CD4-positive, alpha-beta memory T cell (primary cell): ENCODE measurements at regions not wholly inside any gene's neighbourhood (a gene's known extent, or its start where the extent isn't known, plus 50 kb on each side); places are given as distances from the start of the nearest gene placed in this dataset.

Experiments used
- CTCF ChIA-PET: fragments of 350-600 bp; sonication (Branson Sonifier 250); formaldehyde crosslinking; loops from one replicate; lab custom pipeline; 2021; ENCODE audit warnings: inconsistent platforms; ENCODE audit not compliant: partially characterized antibody; lab: Charles Lee
- POLR2A ChIA-PET: fragments of 350-600 bp; sonication (Branson Sonifier 250); formaldehyde crosslinking; loops from one replicate; lab custom pipeline; 2021; ENCODE audit not compliant: partially characterized antibody; lab: Charles Lee
- DNase-seq, 5 donors: peaks; one replicate each; pipeline versions ENCODE4 v3.0.0 to v3.0.0-alpha.2; 2020 to 2022; ENCODE audit warnings: mixed read lengths in 1 of 5
- H3K27ac ChIP-seq: one replicate; pipeline ENCODE4 v1.7.0; 2013; ENCODE audit warnings: low read depth, low read length
- H3K27me3 ChIP-seq: 2 replicates; pipeline ENCODE4 v1.7.0; 2013; ENCODE audit warnings: mild to moderate bottlenecking, low read length, moderate library complexity; ENCODE audit not compliant: insufficient read depth
- H3K36me3 ChIP-seq: 2 replicates; pipeline ENCODE4 v1.7.0; 2013; ENCODE audit warnings: mild to moderate bottlenecking, low read length, moderate library complexity; ENCODE audit not compliant: insufficient read depth
- H3K4me1 ChIP-seq: 2 replicates; pipeline ENCODE4 v1.7.0; 2013; ENCODE audit warnings: mild to moderate bottlenecking, low read length, moderate library complexity; ENCODE audit not compliant: insufficient read depth
- H3K4me3 ChIP-seq, 2 donors: one replicate each; pipeline ENCODE4 v1.7.0; 2013; ENCODE audit warnings: low read length in 2 of 2, mild to moderate bottlenecking in 1 of 2
- H3K9me3 ChIP-seq, 2 donors: one replicate each; pipeline ENCODE4 v1.7.0; 2013; ENCODE audit warnings: low read length in 2 of 2, control low read depth in 1 of 2; ENCODE audit not compliant: control insufficient read depth in 1 of 2
- H3K27ac Mint-ChIP-seq, 7 donors: one replicate each; pipeline ENCODE4 v1.8.0; 2020 to 2021; ENCODE audit warnings: mixed read lengths in 7 of 7, mild to moderate bottlenecking in 6 of 7, inconsistent platforms in 3 of 7, moderate library complexity in 3 of 7
- H3K27me3 Mint-ChIP-seq, 2 donors: one replicate each; pipeline ENCODE4 v1.8.0; 2020 to 2021; ENCODE audit warnings: mixed read lengths in 2 of 2
- H3K36me3 Mint-ChIP-seq, 2 donors: one replicate each; pipeline ENCODE4 v1.8.0; 2020 to 2021; ENCODE audit warnings: mixed read lengths in 2 of 2, inconsistent platforms in 1 of 2, mild to moderate bottlenecking in 1 of 2
- H3K4me1 Mint-ChIP-seq, 4 donors: one replicate each; pipeline ENCODE4 v1.8.0; 2020 to 2021; ENCODE audit warnings: mixed read lengths in 4 of 4, mild to moderate bottlenecking in 1 of 4
- H3K4me3 Mint-ChIP-seq, 8 donors: one replicate each; pipeline ENCODE4 v1.8.0; 2020 to 2021; ENCODE audit warnings: mixed read lengths in 8 of 8, mild to moderate bottlenecking in 7 of 8, moderate library complexity in 6 of 8, inconsistent platforms in 3 of 8
- H3K9me3 Mint-ChIP-seq, 8 donors: one replicate each; pipeline ENCODE4 v1.8.0; 2020 to 2021; ENCODE audit warnings: mixed read lengths in 8 of 8, mild to moderate bottlenecking in 5 of 8, inconsistent platforms in 3 of 8, moderate library complexity in 1 of 8
- intact Hi-C: fragments of 100-400 bp; cut with micrococcal nuclease; formaldehyde crosslinking; loops from one replicate; pipeline ENCODE4 v1.15.1; 2023

DNA sequence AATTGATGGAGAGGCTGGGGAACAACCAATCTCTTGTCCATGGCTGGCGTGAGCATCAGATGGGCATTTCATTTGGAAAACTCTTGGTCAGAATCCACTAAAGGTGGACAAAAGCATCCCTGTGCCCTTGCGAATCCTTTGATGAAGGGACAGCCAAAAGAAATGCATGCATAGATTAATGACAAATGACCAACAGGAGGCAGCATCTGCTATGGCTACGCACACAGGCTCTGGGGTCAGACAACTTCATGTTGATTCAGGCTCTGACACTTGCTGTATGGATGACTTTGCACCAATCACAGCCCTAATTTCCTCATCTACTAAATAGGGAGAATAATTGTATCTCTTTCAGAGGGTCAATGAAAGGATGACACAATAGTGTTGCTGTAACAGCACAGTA is 117.5 kb downstream of the ASCL4 start:
- H3K36me3 Mint-ChIP-seq: no peaks in the 10 kb centered on the region
- H3K4me3 Mint-ChIP-seq: no peak overlapping the region
- DNase-seq: no peak
- no peaks in the 10 kb centered on the region for H3K9me3 Mint-ChIP-seq
- intact Hi-C loops: no loop called here
- H3K4me3 ChIP-seq: no peak overlapping the region
- no peaks in the 10 kb centered on the region for H3K36me3 ChIP-seq
- no peaks in the 10 kb centered on the region for H3K4me1 Mint-ChIP-seq
- H3K4me1 ChIP-seq: no peaks in the 10 kb centered on the region
- H3K27ac ChIP-seq: no peak overlapping the region
- ChIA-PET POLR2A (no interaction called here), CTCF (no interaction called here)
- H3K27ac Mint-ChIP-seq: no peak overlapping the region
- H3K27me3 ChIP-seq: no peaks in the 10 kb centered on the region
- H3K9me3 ChIP-seq: no peaks in the 10 kb centered on the region
- peaks cover 9 to 13% of the 10 kb centered on the region in 2 donors for H3K27me3 Mint-ChIP-seq

DNA sequence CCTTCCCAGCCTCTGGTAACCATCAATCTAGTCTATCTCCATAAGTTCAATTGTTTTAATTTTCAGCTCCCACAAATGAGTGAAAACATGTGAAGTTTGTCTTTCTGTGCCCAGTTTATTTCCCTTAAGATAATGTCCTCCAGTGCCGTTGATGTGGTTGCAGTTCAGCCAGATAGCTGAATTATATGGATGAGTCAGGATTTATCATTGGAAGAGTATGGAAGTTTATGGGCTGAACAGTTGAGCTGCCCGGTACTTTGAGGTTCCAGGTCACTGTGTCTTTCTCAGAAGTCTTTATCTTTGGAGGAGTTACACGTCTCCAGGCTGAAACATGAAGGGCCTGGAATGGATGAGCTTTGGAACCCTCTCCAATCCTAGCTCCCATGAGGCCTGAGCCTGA is 120.1 kb downstream of the ASCL4 start:
- POLR2A ChIA-PET: no interaction called here
- DNase-seq: no peak
- Mint-ChIP-seq H3K27me3 (peaks cover 6 to 7% of the 10 kb centered on the region in 2 donors), H3K27ac (no peak overlapping the region), H3K4me1 (no peaks in the 10 kb centered on the region), H3K4me3 (no peak overlapping the region), H3K36me3 (no peaks in the 10 kb centered on the region), H3K9me3 (no peaks in the 10 kb centered on the region)
- Histone ChIP-seq H3K27ac (no peak overlapping the region), H3K9me3 (no peaks in the 10 kb centered on the region), H3K4me1 (no peaks in the 10 kb centered on the region), H3K4me3 (no peak overlapping the region), H3K27me3 (no peaks in the 10 kb centered on the region), H3K36me3 (no peaks in the 10 kb centered on the region)
- intact Hi-C loops: no loop called here
- CTCF ChIA-PET: no interaction called here

GRCh38 chr12:107895966-107896365 is 121.5 kb downstream of the ASCL4 start:
- Mint-ChIP-seq H3K4me1 (no peaks in the 10 kb centered on the region), H3K27ac (no peak overlapping the region), H3K27me3 (peaks cover 9 to 10% of the 10 kb centered on the region in 2 donors), H3K9me3 (no peaks in the 10 kb centered on the region), H3K4me3 (no peak overlapping the region), H3K36me3 (no peaks in the 10 kb centered on the region)
- DNase-seq: no peak
- Histone ChIP-seq H3K4me1 (no peaks in the 10 kb centered on the region), H3K27ac (no peak overlapping the region), H3K4me3 (no peak overlapping the region), H3K9me3 (no peaks in the 10 kb centered on the region), H3K36me3 (no peaks in the 10 kb centered on the region), H3K27me3 (no peaks in the 10 kb centered on the region)
- ChIA-PET CTCF (no interaction called here), POLR2A (no interaction called here)
- intact Hi-C loops: no loop called here

DNA sequence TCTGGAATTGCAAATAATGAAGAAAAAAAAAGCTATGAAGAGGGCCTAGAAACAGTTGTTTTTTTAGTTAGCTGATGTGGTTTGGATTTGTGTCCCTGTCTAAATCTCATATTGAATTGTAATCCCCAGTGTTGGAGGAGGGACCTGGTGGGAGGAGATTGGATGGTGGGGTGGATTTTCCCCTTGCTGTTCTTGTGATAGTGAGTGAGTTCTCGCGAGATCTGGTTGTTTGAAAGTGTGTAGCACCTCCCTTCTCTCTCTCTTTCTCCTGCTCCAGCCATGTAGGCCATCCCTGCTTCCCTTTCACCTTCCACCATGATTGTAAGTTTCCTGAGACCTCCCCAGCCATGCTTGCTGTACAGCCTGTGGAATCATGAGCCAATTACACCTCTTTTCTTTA is 126.1 kb downstream of the ASCL4 start:
- H3K4me1 ChIP-seq: peaks cover 6% of the 10 kb centered on the region
- H3K36me3 Mint-ChIP-seq: no peaks in the 10 kb centered on the region
- no peaks in the 10 kb centered on the region for H3K36me3 ChIP-seq
- no peak for DNase-seq
- peaks cover 0 to 4% (median 3%) of the 10 kb centered on the region in 4 donors for H3K4me1 Mint-ChIP-seq
- H3K27me3 Mint-ChIP-seq: peaks cover 25 to 37% of the 10 kb centered on the region in 2 donors
- ChIA-PET CTCF (interaction anchor here (1.7 kb wide), 1 partner anchor 11 kb away, joined by 6 read pairs; no protein-coding TSS in a partner anchor), POLR2A (no interaction called here)
- intact Hi-C loops: no loop called here
- H3K27ac Mint-ChIP-seq: no peak overlapping the region
- no peak overlapping the region for H3K4me3 Mint-ChIP-seq
- peaks cover 7% of the 10 kb centered on the region for H3K27me3 ChIP-seq
- no peak overlapping the region for H3K27ac ChIP-seq
- no peak overlapping the region for H3K4me3 ChIP-seq
- H3K9me3 Mint-ChIP-seq: peaks cover 0 to 3% (median 0%) of the 10 kb centered on the region in 8 donors
- no peaks in the 10 kb centered on the region for H3K9me3 ChIP-seq

- CTCF ChIA-PET: no interaction called here
- Histone ChIP-seq H3K27me3 (peaks cover 15% of the 10 kb centered on the region), H3K9me3 (no peaks in the 10 kb centered on the region), H3K4me3 (no peak overlapping the region), H3K4me1 (peaks cover 6% of the 10 kb centered on the region), H3K36me3 (no peaks in the 10 kb centered on the region), H3K27ac (no peak overlapping the region)
- no peak for DNase-seq
- Mint-ChIP-seq H3K27ac (no peak overlapping the region), H3K4me3 (peak overlapping the region; percentile 57 to 77 (median 68)), H3K4me1 (peaks cover 0 to 4% (median 3%) of the 10 kb centered on the region in 4 donors), H3K9me3 (peaks cover 0 to 3% (median 0%) of the 10 kb centered on the region in 8 donors), H3K27me3 (peaks cover 33 to 56% of the 10 kb centered on the region in 2 donors), H3K36me3 (no peaks in the 10 kb centered on the region)
- POLR2A ChIA-PET: no interaction called here
- intact Hi-C loops: no loop called here
Observed at GRCh38 chr12:107903341-107904061, 129.0 kb downstream of the ASCL4 start.

DNA sequence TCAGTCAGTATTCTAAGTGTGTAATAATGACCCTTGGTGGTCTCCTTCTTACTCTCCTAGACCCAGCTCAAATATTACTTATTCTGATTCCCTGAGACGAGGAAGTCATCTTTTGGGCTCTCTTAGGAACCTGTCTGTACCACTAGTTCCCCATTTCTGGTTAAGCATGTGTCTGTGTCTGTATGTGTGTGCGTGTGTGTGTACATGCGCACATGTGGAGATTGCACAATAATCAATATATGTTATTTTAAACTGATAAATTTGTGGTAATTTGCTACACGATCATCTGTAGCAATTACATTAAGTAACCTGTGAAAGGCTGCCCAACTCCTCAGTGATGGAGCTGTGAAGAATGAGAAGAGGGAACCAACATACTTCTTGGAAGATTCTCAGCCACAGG is 132.2 kb downstream of the ASCL4 start:
- ChIA-PET CTCF (interaction anchor here (1.3 kb wide), 1 partner anchor 9 kb away, joined by 3 read pairs; no protein-coding TSS in a partner anchor), POLR2A (no interaction called here)
- no peak for DNase-seq
- Mint-ChIP-seq H3K4me3 (no peak overlapping the region), H3K27ac (no peak overlapping the region), H3K36me3 (no peaks in the 10 kb centered on the region), H3K9me3 (peaks cover 0 to 3% (median 0%) of the 10 kb centered on the region in 8 donors), H3K4me1 (peaks cover 0 to 4% (median 3%) of the 10 kb centered on the region in 4 donors), H3K27me3 (peaks cover 41 to 65% of the 10 kb centered on the region in 2 donors)
- H3K4me3 ChIP-seq: no peak overlapping the region
- no peaks in the 10 kb centered on the region for H3K36me3 ChIP-seq
- no peaks in the 10 kb centered on the region for H3K9me3 ChIP-seq
- intact Hi-C loops: no loop called here
- peaks cover 20% of the 10 kb centered on the region for H3K27me3 ChIP-seq
- H3K27ac ChIP-seq: no peak overlapping the region
- H3K4me1 ChIP-seq: peaks cover 6% of the 10 kb centered on the region

GRCh38 chr12:107912421-107913004 is 138.0 kb downstream of the ASCL4 start:
- Histone ChIP-seq H3K27me3 (peaks cover 5% of the 10 kb centered on the region), H3K9me3 (no peaks in the 10 kb centered on the region), H3K4me3 (peak overlapping the region in 1 of 2 donors; percentile 38), H3K4me1 (peaks cover 4% of the 10 kb centered on the region), H3K27ac (no peak overlapping the region), H3K36me3 (no peaks in the 10 kb centered on the region)
- Mint-ChIP-seq H3K27me3 (peaks cover 27 to 42% of the 10 kb centered on the region in 2 donors), H3K27ac (peak overlapping the region in 1 of 7 donors; percentile 1), H3K36me3 (no peaks in the 10 kb centered on the region), H3K9me3 (no peaks in the 10 kb centered on the region), H3K4me1 (peaks cover 3 to 5% (median 4%) of the 10 kb centered on the region in 4 donors), H3K4me3 (peak overlapping the region; percentile 63 to 83 (median 74))
- intact Hi-C loops: loop anchor here (10.0 kb wide), 1 partner anchor 1042 kb away; no protein-coding TSS in a partner anchor
- peak in 4 of 5 donors; percentile 29 to 39 (median 35) for DNase-seq
- ChIA-PET POLR2A (no interaction called here), CTCF (interaction anchor here (1.4 to 1.5 kb wide), 3 partner anchors 10 to 29 kb away, joined by 4 to 6 read pairs (median 6); no protein-coding TSS in a partner anchor)
